GM13976 (cell line): ENCODE measurements at regions not wholly inside any gene's neighbourhood (a gene's known extent, or its start where the extent isn't known, plus 50 kb on each side); places are given as distances from the start of the nearest gene placed in this dataset.

Experiments used
- DNase-seq: peaks from one replicate; pipeline ENCODE4 v3.0.0; 2012; ENCODE audit warnings: low spot score
- in situ Hi-C: fragments of 300-500 bp; cut with MboI; formaldehyde crosslinking; loops from one replicate; pipeline ENCODE4 v1.12.0; 2022; ENCODE audit warnings: low sequenced_read_pairs, mixed read lengths, inconsistent platforms; ENCODE audit not compliant: unreplicated experiment
- TF ChIP-seq, protein P1 (sequence below): IDR thresholded peaks from 2 replicates; pipeline ENCODE4 v1.5.1; 2012; ENCODE audit warnings: borderline replicate concordance, mild to moderate bottlenecking; ENCODE audit not compliant: insufficient read depth; ENCODE audit errors: extremely low read depth, missing control alignments, control extremely low read depth

DNA sequence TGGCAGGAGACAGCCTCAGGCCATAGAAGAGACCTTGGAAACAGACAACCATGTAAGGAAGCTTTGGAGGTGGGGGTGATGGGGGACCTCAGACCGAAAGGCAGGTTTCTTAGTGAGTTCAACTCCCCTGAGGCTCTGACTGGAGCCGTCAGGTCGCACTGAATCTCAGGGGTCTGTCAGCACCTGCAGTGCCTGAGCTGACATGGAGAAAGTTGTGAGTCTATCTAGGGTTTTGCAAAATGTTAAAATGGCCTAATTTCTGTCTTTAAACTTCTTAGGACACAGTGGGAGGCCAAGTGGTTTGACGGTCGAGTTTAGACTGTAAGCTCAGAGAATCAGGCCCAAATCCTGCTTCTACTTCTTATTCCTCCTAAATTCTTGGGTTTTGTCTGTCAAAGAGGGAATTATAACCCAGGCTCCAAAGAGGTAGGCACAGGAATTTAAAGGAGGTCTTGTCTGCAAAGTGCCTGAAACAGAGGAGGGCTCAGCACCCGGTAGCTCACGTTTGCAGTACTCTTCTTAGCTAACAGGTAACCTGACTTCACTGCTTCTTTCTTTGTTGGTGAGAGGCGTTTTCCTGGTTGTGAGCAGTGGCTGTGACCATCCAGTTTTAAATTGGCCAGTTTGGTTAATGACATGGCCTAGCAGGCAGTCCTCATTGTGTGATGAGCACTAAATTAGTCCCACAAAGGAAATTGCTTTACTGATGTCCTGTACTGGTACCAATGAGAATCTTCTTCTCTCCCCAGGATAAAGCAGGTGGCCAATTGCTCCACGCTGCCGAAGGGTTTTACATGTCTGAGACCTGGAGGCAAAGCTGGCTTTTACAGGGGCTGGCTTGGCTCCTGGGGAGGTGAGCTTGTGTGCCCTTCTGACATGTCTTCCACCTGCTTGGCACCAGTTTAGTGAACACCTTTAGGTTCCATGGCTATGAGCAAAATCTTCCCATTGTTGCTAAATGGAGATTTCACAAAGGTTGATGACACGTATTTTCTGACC, 95.7 kb downstream of the MYCN start:
- DNase-seq, result no peak
- TF ChIP-seq, protein P1, sequence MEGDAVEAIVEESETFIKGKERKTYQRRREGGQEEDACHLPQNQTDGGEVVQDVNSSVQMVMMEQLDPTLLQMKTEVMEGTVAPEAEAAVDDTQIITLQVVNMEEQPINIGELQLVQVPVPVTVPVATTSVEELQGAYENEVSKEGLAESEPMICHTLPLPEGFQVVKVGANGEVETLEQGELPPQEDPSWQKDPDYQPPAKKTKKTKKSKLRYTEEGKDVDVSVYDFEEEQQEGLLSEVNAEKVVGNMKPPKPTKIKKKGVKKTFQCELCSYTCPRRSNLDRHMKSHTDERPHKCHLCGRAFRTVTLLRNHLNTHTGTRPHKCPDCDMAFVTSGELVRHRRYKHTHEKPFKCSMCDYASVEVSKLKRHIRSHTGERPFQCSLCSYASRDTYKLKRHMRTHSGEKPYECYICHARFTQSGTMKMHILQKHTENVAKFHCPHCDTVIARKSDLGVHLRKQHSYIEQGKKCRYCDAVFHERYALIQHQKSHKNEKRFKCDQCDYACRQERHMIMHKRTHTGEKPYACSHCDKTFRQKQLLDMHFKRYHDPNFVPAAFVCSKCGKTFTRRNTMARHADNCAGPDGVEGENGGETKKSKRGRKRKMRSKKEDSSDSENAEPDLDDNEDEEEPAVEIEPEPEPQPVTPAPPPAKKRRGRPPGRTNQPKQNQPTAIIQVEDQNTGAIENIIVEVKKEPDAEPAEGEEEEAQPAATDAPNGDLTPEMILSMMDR, result no peak
- in situ Hi-C loops, result no loop called here

DNA sequence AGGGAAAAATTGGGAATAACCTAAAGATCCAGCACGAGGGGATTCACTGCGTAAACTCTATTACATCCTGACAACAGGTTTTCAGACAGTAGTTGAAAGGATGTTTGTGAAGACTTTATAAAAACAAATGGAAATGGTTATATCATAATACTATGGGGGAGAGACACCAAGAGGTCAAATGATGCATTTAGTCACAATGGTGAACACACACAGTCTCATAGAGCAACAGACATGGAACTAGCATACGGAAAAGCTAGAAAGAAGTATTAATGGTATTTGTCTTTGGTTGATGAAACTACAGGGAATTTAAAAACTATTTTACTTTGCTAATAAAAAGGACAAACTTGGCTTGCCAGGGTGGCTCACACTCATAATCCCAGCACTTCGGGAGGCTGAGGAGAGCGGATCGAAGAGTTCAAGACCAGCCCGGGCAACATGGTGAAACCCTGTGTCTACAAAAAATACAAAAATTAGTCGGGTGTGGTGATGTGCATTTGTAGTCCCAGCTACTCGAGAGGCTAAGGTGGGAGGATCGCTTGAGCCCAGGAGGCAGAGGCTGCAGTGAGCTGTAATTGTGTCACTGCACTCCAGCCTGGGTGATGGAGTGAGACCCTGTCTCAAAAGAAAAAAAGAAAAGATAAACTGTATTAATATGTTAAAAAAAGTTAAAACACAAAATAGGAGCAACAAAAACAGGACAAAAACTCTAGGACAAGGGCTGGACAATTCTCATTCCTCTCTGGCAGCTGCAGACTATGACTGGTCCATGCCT, 94.8 kb downstream of the MYCN start:
- in situ Hi-C loops, result no loop called here
- no peak for DNase-seq
- TF ChIP-seq, protein P1, result no peak

DNA sequence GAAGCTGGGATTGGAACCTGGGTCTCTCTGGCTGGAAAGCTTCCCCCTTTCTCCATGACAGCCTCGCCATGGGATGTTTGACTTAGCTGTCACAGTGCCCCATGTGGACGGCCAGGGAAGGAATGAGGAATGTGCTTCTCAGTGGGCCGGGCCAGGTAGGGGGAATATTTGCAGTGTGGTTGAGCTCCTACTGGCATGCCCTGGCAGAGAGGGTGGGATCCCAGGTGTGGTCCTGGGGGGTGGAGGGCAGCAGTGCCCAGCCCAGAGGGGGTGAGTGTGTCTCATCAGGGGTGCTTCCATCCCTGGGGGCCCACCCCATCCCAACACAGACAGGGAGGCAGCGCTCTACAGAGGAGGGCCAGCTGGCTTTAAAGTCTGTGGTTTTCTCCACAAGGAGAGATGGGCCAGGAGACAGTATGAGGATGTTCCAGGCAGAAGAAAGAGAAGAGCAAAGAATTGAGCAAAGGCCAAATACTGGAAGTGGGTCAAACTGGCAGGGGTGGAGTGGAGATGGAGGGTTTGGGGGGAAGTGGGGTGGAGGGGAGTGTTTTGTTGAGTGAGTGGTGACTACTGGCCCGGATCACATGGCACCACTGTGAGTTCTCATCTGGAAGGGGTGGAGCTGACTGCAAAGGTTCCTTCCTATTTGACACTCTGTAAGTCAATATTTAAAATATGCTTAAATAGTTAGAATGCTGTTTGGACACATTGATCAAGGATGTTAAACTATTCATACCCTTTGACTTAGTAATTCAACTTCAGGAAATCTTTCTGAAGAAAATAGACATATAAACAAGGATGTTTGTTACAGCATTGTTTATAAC, 94.0 kb downstream of the MYCN start:
- no peak for DNase-seq
- TF ChIP-seq, protein P1, result no peak
- in situ Hi-C loops, result no loop called here

DNA sequence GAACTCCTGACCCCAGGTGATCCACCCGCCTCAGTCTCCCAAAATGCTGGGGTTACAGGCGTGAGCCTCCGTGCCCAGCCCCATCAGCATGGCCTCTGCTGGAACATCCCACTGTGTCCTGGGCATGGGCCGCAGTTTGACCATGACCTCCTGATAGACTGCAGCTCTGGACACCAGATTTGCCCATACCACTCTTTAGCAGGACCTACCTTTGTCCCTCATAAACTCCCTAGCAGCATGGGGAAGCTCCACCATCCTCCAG, 92.6 kb downstream of the MYCN start:
- in situ Hi-C loops, result no loop called here
- DNase-seq, result no peak
- TF ChIP-seq, protein P1, result no peak

DNA sequence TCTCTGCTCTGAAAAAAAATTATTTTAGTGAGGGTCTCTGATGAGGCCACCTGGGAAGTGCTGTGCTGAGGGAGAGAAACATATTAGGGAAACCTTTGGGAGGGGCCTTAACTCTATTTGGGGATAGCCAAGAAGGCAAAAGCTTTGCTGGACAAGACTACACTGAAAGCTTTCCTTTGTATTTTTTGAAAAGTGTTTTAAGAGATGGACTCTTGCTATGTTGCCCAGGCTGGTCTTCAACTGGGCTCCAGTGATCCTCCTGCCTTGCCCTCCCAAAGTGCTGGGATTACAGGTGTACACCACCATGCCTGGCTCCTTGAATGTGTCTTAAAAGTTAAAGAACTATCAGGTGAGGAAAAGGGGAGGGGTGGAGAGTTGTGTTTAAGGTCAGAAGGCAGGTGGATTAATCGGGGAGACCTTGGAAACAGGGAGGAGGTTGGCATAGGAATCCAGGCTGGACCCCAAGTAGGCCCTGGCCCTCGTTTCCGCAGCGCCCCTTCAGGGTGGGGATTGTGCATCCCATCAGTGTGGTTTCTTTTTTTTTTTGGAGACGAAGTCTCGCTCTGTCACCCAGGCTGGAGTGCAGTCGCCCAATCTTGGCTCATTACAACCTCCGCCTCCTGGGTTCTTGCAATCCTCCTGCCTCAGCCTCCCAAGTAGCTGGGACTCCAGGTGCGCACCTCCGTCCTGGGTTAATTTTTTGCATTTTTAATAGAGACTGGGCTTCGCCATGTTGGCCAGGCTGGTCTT, 92.1 kb downstream of the MYCN start:
- no peak for DNase-seq
- TF ChIP-seq, protein P1, result no peak
- in situ Hi-C loops, result no loop called here

DNA sequence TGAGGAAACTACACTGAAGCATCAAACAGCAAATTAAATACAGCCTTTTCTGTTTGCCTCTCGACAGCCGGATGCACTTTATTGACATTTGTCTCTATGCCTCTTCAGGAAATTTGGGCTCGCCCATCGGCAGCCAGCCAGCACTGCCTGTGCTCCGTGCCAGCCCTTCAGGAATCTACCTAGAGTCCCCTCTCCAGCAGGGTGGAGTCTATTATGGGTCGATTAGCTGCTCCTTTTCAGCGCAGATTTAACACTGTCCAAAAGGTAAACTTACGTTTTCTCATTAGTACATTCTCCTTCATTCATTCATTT, 91.5 kb downstream of the MYCN start:
- in situ Hi-C loops, result no loop called here
- no peak for DNase-seq
- TF ChIP-seq, protein P1, result no peak
